Esophagus muscularis mucosa (tissue), 4 donors: ENCODE measurements at regions not wholly inside any gene's neighbourhood (a gene's known extent, or its start where the extent isn't known, plus 50 kb on each side); places are given as distances from the start of the nearest gene placed in this dataset.

Source experiments
- EP300 ChIP-seq: sonication (generic); formaldehyde crosslinking; IDR thresholded peaks from one replicate; pipeline ENCODE4 v1.6.1; 2017; ENCODE audit warnings: antibody characterized with exemption
- POLR2A ChIP-seq: fragments of 450-650 bp; IDR thresholded peaks from one replicate; pipeline ENCODE4 v1.6.1; 2017; ENCODE audit warnings: antibody characterized with exemption, moderate library complexity, mild to moderate bottlenecking, low read depth
- POLR2AphosphoS5 ChIP-seq, 2 donors: sonication (generic); formaldehyde crosslinking; IDR thresholded peaks; one replicate each; pipeline ENCODE4 v1.6.1; 2017; ENCODE audit warnings: antibody characterized with exemption in 2 of 2
- TF ChIP-seq, protein P1 (sequence below), 3 experiments: fragments of 200-600 bp in 2 of 3; fragments of 450-650 bp in 1 of 3; sonication (generic) in 2 of 3; IDR thresholded peaks; one replicate each; pipeline ENCODE4 v1.5.1; 2017 to 2019; ENCODE audit warnings: antibody characterized with exemption in 3 of 3, mild to moderate bottlenecking in 2 of 3, moderate library complexity in 1 of 3

DNA sequence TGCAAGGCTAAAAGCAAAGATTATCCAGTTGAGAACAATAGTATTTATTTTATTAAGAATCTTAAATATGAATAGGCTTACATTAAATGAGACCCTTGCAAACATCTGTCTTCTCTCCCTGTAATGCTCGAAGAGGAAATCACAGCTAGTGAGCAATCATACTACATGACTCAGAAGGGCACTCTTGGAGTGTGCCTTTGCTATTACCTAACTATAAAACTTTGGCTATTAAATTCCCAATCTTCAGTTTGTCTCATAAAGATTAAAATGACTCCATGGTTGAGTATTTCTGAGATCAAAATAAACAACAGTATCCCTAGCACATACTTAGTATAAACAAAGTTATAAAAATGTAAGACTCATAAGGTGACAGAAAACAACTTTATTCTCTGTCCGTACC is 296.9 kb downstream of the KCNJ3 start:
- TF ChIP-seq POLR2A (no peak), POLR2AphosphoS5 (IDR thresholded peaks at IDR 0.05) (no peak), EP300 (no peak)
- TF ChIP-seq, protein P1, sequence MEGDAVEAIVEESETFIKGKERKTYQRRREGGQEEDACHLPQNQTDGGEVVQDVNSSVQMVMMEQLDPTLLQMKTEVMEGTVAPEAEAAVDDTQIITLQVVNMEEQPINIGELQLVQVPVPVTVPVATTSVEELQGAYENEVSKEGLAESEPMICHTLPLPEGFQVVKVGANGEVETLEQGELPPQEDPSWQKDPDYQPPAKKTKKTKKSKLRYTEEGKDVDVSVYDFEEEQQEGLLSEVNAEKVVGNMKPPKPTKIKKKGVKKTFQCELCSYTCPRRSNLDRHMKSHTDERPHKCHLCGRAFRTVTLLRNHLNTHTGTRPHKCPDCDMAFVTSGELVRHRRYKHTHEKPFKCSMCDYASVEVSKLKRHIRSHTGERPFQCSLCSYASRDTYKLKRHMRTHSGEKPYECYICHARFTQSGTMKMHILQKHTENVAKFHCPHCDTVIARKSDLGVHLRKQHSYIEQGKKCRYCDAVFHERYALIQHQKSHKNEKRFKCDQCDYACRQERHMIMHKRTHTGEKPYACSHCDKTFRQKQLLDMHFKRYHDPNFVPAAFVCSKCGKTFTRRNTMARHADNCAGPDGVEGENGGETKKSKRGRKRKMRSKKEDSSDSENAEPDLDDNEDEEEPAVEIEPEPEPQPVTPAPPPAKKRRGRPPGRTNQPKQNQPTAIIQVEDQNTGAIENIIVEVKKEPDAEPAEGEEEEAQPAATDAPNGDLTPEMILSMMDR (IDR thresholded peaks at IDR 0.05): no peak
